GM18505 (cell line): ENCODE measurements at regions not wholly inside any gene's neighbourhood (a gene's known extent, or its start where the extent isn't known, plus 50 kb on each side); places are given as distances from the start of the nearest gene placed in this dataset.
A peak's percentile ranks its signal among the peaks of the same experiment; 100 is the strongest.

ENCODE experiments used
- ATAC-seq: cut with Tn5 transposase; IDR thresholded peaks from one replicate; pipeline ENCODE4 v1.9.1; 2021; ENCODE audit not compliant: unreplicated experiment
- POLR2A ChIP-seq: IDR thresholded peaks from 4 replicates; pipeline ENCODE4 v1.6.1; 2011; ENCODE audit warnings: borderline replicate concordance; ENCODE audit not compliant: insufficient read depth, insufficient read length; ENCODE audit errors: extremely low read depth

GRCh38 chrX:42725196-42725595 is 52.8 kb downstream of the PPP1R2C start:
- ATAC-seq = no peak
- no peak for TF ChIP-seq POLR2A

GRCh38 chrX:42720209-42720608 is 57.8 kb downstream of the PPP1R2C start:
- no peak for ATAC-seq
- TF ChIP-seq POLR2A = no peak

- no peak for TF ChIP-seq POLR2A
- ATAC-seq = no peak
Measured at GRCh38 chrX:42715701-42716262, 62.2 kb downstream of the PPP1R2C start.

GRCh38 chrX:42714981-42715700 is 62.8 kb downstream of the PPP1R2C start:
- TF ChIP-seq POLR2A = no peak
- peak; percentile 74 for ATAC-seq

- TF ChIP-seq POLR2A = no peak
- ATAC-seq = no peak
Measured at GRCh38 chrX:42710452-42710851, 67.5 kb downstream of the PPP1R2C start.

- ATAC-seq = no peak
- TF ChIP-seq POLR2A = no peak
Measured at GRCh38 chrX:42708222-42708621, 69.7 kb downstream of the PPP1R2C start.

- no peak for TF ChIP-seq POLR2A
- no peak for ATAC-seq
Measured at GRCh38 chrX:42707742-42708141, 70.2 kb downstream of the PPP1R2C start.

GRCh38 chrX:42704454-42704853 is 73.5 kb downstream of the PPP1R2C start:
- no peak for TF ChIP-seq POLR2A
- no peak for ATAC-seq

- no peak for TF ChIP-seq POLR2A
Measured at GRCh38 chrX:42697544-42697943, 80.4 kb downstream of the PPP1R2C start.

GRCh38 chrX:42696536-42697124 is 81.3 kb downstream of the PPP1R2C start:
- no peak for ATAC-seq
- TF ChIP-seq POLR2A = no peak

More at GRCh38 chrX:42697544-42697943, 80.4 kb downstream of the PPP1R2C start:
- no peak for ATAC-seq

GRCh38 chrX:42695800-42696358 is 82.1 kb downstream of the PPP1R2C start:
- TF ChIP-seq POLR2A = no peak
- no peak for ATAC-seq

- no peak for TF ChIP-seq POLR2A
- ATAC-seq = no peak
Measured at GRCh38 chrX:42694260-42694815, 83.6 kb downstream of the PPP1R2C start.

GRCh38 chrX:42691196-42691595 is 86.8 kb downstream of the PPP1R2C start:
- no peak for TF ChIP-seq POLR2A
- ATAC-seq = no peak
